Thyroid gland (tissue), 4 donors: ENCODE measurements at regions not wholly inside any gene's neighbourhood (a gene's known extent, or its start where the extent isn't known, plus 50 kb on each side); places are given as distances from the start of the nearest gene placed in this dataset.

Experiments
- CTCF ChIP-seq, 6 experiments: fragments of 200-600 bp in 3 of 6; fragments of 450-650 bp in 3 of 6; sonication (generic) in 3 of 6; IDR thresholded peaks; one replicate each; pipeline ENCODE4 v1.5.1; 2016 to 2019; ENCODE audit warnings: antibody characterized with exemption in 6 of 6, mild to moderate bottlenecking in 2 of 6, inconsistent platforms in 1 of 6, moderate library complexity in 1 of 6
- POLR2A ChIP-seq, 2 donors: fragments of 450-650 bp; IDR thresholded peaks; one replicate each; pipeline ENCODE4 v1.6.1; 2017; ENCODE audit warnings: antibody characterized with exemption in 2 of 2, mild to moderate bottlenecking in 2 of 2, moderate library complexity in 1 of 2

DNA sequence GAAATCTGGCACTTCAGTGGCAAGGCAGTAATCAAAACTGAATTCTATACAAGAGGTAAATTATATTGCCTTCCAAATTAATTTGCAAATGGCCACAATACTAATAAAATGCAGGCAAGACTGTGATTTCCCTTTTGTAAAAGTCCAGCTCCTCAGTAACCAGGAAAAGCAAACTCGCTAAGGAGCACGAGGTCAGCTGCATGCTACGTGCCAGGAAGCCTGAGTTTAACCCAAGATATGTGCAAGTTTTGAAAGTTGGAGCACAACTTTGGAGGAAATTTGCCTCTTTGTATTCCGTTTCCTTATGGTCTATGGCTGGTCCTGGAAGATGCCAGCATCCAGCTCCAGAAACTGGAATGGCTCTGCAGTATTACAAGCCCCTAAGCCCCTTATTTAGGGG, 226.8 kb upstream of the DYNLRB2 start:
- TF ChIP-seq CTCF (IDR thresholded peaks at IDR 0.05) (no peak), POLR2A (IDR thresholded peaks at IDR 0.05) (no peak)
